Superior temporal gyrus (tissue), 1 donor: ENCODE measurements at regions not wholly inside any gene's neighbourhood (a gene's known extent, or its start where the extent isn't known, plus 50 kb on each side); places are given as distances from the start of the nearest gene placed in this dataset.
"Not testable (repeated sequence)": the region's sequence is repeated elsewhere in the genome, so short reads cannot be mapped to it uniquely, and the experiment has no call there.

Source experiments
- DNase-seq: peaks from one replicate; pipeline ENCODE4 v3.0.0-alpha.2; 2016; ENCODE audit errors: extremely low spot score

- not testable (repeated sequence) for DNase-seq
Measured at GRCh38 chr11:23942117-23942815, 554.6 kb upstream of the LUZP2 start.

- DNase-seq, result no peak
Measured at GRCh38 chr11:23944923-23945322, 551.9 kb upstream of the LUZP2 start.

- DNase-seq, result no peak
Measured at GRCh38 chr11:23947883-23948282, 549.0 kb upstream of the LUZP2 start.

GRCh38 chr11:23948851-23949250 lies 548.0 kb upstream of the LUZP2 start:
- DNase-seq, result no peak

- DNase-seq, result no peak
Measured at GRCh38 chr11:23953951-23954710, 542.7 kb upstream of the LUZP2 start.

- no peak for DNase-seq
Measured at GRCh38 chr11:23954730-23955129, 542.1 kb upstream of the LUZP2 start.

- no peak for DNase-seq
Measured at GRCh38 chr11:23956586-23956985, 540.3 kb upstream of the LUZP2 start.

GRCh38 chr11:23957314-23957713 lies 539.5 kb upstream of the LUZP2 start:
- no peak for DNase-seq

GRCh38 chr11:23959462-23959861 lies 537.4 kb upstream of the LUZP2 start:
- DNase-seq, result no peak

GRCh38 chr11:23961503-23962338 lies 535.1 kb upstream of the LUZP2 start:
- no peak for DNase-seq

GRCh38 chr11:23973244-23973643 lies 523.6 kb upstream of the LUZP2 start:
- DNase-seq, result no peak

- DNase-seq, result no peak
Measured at GRCh38 chr11:23974051-23974450, 522.8 kb upstream of the LUZP2 start.

- DNase-seq, result no peak
Measured at GRCh38 chr11:23974601-23975000, 522.3 kb upstream of the LUZP2 start.

- no peak for DNase-seq
Measured at GRCh38 chr11:23976426-23976825, 520.4 kb upstream of the LUZP2 start.

- no peak for DNase-seq
Measured at GRCh38 chr11:23976841-23977271, 520.0 kb upstream of the LUZP2 start.

GRCh38 chr11:23988381-23989006 lies 508.4 kb upstream of the LUZP2 start:
- no peak for DNase-seq

GRCh38 chr11:23990346-23991164 lies 506.3 kb upstream of the LUZP2 start:
- DNase-seq, result no peak

GRCh38 chr11:23991165-23991539 lies 505.7 kb upstream of the LUZP2 start:
- DNase-seq, result no peak

- no peak for DNase-seq
Measured at GRCh38 chr11:23995891-23996290, 501.0 kb upstream of the LUZP2 start.

- DNase-seq, result no peak
Measured at GRCh38 chr11:23997356-23997755, 499.5 kb upstream of the LUZP2 start.
